Lower lobe of right lung (tissue), 2 donors: ENCODE measurements at regions not wholly inside any gene's neighbourhood (a gene's known extent, or its start where the extent isn't known, plus 50 kb on each side); places are given as distances from the start of the nearest gene placed in this dataset.

ENCODE experiments used
- ATAC-seq, 2 donors: fragments of 200-7000 bp; cut with Tn5 transposase; one replicate each; pipeline ENCODE4 v1.9.1; 2020 to 2022; ENCODE audit warnings: mild to moderate bottlenecking in 2 of 2, moderate library complexity in 2 of 2
- DNase-seq: peaks from one replicate; pipeline ENCODE4 v3.0.0-alpha.2; 2020
- H3K27ac ChIP-seq: fragments of 200-600 bp; one replicate; pipeline ENCODE4 v1.8.0; 2022
- H3K27me3 ChIP-seq: fragments of 200-600 bp; one replicate; pipeline ENCODE4 v1.8.0; 2022; ENCODE audit warnings: low read depth
- H3K36me3 ChIP-seq: fragments of 200-600 bp; one replicate; pipeline ENCODE4 v1.8.0; 2022; ENCODE audit warnings: mild to moderate bottlenecking
- H3K4me1 ChIP-seq: fragments of 200-600 bp; one replicate; pipeline ENCODE4 v1.8.0; 2022
- H3K4me3 ChIP-seq: fragments of 200-600 bp; one replicate; pipeline ENCODE4 v1.8.0; 2022; ENCODE audit warnings: mild to moderate bottlenecking
- H3K9me3 ChIP-seq: fragments of 200-600 bp; one replicate; pipeline ENCODE4 v1.8.0; 2022
- intact Hi-C: fragments of 100-400 bp; cut with DNase I; formaldehyde crosslinking; loops from one replicate; pipeline ENCODE4 v1.11.0; 2022
- TF ChIP-seq, protein P1 (sequence below): fragments of 200-600 bp; IDR thresholded peaks from one replicate; pipeline ENCODE4 v1.8.0; 2022; ENCODE audit warnings: antibody characterized with exemption, mild to moderate bottlenecking
- donor health status: DM: no; HTN: yes; CAD: no; lungs with severe emphysema.

- no peaks in the 10 kb centered on the region for H3K36me3 ChIP-seq
- no peaks in the 10 kb centered on the region for H3K27me3 ChIP-seq
- DNase-seq (no peak), ATAC-seq (no peak)
- intact Hi-C loops: no loop called here
- TF ChIP-seq, protein P1, sequence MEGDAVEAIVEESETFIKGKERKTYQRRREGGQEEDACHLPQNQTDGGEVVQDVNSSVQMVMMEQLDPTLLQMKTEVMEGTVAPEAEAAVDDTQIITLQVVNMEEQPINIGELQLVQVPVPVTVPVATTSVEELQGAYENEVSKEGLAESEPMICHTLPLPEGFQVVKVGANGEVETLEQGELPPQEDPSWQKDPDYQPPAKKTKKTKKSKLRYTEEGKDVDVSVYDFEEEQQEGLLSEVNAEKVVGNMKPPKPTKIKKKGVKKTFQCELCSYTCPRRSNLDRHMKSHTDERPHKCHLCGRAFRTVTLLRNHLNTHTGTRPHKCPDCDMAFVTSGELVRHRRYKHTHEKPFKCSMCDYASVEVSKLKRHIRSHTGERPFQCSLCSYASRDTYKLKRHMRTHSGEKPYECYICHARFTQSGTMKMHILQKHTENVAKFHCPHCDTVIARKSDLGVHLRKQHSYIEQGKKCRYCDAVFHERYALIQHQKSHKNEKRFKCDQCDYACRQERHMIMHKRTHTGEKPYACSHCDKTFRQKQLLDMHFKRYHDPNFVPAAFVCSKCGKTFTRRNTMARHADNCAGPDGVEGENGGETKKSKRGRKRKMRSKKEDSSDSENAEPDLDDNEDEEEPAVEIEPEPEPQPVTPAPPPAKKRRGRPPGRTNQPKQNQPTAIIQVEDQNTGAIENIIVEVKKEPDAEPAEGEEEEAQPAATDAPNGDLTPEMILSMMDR: no peak
- H3K9me3 ChIP-seq: no peaks in the 10 kb centered on the region
- H3K4me3 ChIP-seq: no peak overlapping the region
- H3K4me1 ChIP-seq: peaks cover 5% of the 10 kb centered on the region
- no peak overlapping the region for H3K27ac ChIP-seq
Measured at GRCh38 chr1:230502996-230503395, 76.9 kb upstream of the PGBD5 start.

GRCh38 chr1:230502306-230502705 is 76.2 kb upstream of the PGBD5 start:
- intact Hi-C loops: no loop called here
- Histone ChIP-seq H3K36me3 (no peaks in the 10 kb centered on the region), H3K27me3 (no peaks in the 10 kb centered on the region), H3K4me1 (no peaks in the 10 kb centered on the region), H3K27ac (peak overlapping the region; percentile 28), H3K4me3 (no peak overlapping the region), H3K9me3 (no peaks in the 10 kb centered on the region)
- no peak for DNase-seq
- ATAC-seq: no peak
- TF ChIP-seq, protein P1: no peak

- Histone ChIP-seq H3K9me3 (no peaks in the 10 kb centered on the region), H3K4me3 (no peak overlapping the region), H3K4me1 (no peaks in the 10 kb centered on the region), H3K27ac (peak overlapping the region; percentile 28), H3K36me3 (no peaks in the 10 kb centered on the region), H3K27me3 (no peaks in the 10 kb centered on the region)
- DNase-seq: no peak
- ATAC-seq: peak; percentile 41 to 75
- intact Hi-C loops: no loop called here
- TF ChIP-seq, protein P1: no peak
Measured at GRCh38 chr1:230501849-230502248, 75.7 kb upstream of the PGBD5 start.

GRCh38 chr1:230501242-230501641 is 75.1 kb upstream of the PGBD5 start:
- Histone ChIP-seq H3K4me1 (no peaks in the 10 kb centered on the region), H3K27me3 (no peaks in the 10 kb centered on the region), H3K9me3 (no peaks in the 10 kb centered on the region), H3K4me3 (no peak overlapping the region), H3K36me3 (no peaks in the 10 kb centered on the region), H3K27ac (no peak overlapping the region)
- TF ChIP-seq, protein P1: no peak
- intact Hi-C loops: no loop called here
- ATAC-seq (no peak), DNase-seq (no peak)

GRCh38 chr1:230500063-230500462 is 73.9 kb upstream of the PGBD5 start:
- DNase-seq: no peak
- TF ChIP-seq, protein P1: no peak
- H3K27me3 ChIP-seq: no peaks in the 10 kb centered on the region
- no peaks in the 10 kb centered on the region for H3K9me3 ChIP-seq
- no peaks in the 10 kb centered on the region for H3K4me1 ChIP-seq
- intact Hi-C loops: no loop called here
- H3K27ac ChIP-seq: no peak overlapping the region
- ATAC-seq: no peak
- H3K4me3 ChIP-seq: no peak overlapping the region
- H3K36me3 ChIP-seq: no peaks in the 10 kb centered on the region

DNA sequence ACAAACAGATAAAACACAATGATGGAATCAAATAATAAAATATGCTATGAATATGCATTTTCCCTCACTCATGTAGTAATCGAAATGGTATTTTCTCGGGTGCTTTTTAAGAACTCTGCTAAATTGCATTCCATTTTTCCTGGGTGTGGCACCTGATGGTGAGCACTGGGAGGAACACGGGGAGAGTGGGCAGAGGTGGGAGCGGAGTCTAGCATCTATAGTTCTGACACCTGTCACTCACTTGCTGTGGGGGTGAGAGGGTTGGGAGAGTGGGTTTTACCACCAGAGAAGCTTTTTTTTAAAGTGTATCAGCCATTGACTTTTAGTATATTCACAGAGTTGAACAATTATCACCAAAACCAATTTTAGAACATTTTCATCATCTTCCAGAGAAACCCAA is 73.4 kb upstream of the PGBD5 start:
- TF ChIP-seq, protein P1: no peak
- H3K27me3 ChIP-seq: no peaks in the 10 kb centered on the region
- no peaks in the 10 kb centered on the region for H3K36me3 ChIP-seq
- H3K4me3 ChIP-seq: no peak overlapping the region
- no peaks in the 10 kb centered on the region for H3K4me1 ChIP-seq
- intact Hi-C loops: no loop called here
- no peak overlapping the region for H3K27ac ChIP-seq
- H3K9me3 ChIP-seq: no peaks in the 10 kb centered on the region
- no peak for ATAC-seq
- DNase-seq: no peak
